HG03558 (cell line): ENCODE measurements at regions not wholly inside any gene's neighbourhood (a gene's known extent, or its start where the extent isn't known, plus 50 kb on each side); places are given as distances from the start of the nearest gene placed in this dataset.
"Not testable (repeated sequence)": the region's sequence is repeated elsewhere in the genome, so short reads cannot be mapped to it uniquely, and the experiment has no call there.

Source experiments
- ATAC-seq: cut with Tn5 transposase; IDR thresholded peaks from one replicate; pipeline ENCODE4 v1.9.1; 2021; ENCODE audit warnings: moderate number of reproducible peaks; ENCODE audit not compliant: unreplicated experiment; ENCODE audit errors: extremely low read depth

DNA sequence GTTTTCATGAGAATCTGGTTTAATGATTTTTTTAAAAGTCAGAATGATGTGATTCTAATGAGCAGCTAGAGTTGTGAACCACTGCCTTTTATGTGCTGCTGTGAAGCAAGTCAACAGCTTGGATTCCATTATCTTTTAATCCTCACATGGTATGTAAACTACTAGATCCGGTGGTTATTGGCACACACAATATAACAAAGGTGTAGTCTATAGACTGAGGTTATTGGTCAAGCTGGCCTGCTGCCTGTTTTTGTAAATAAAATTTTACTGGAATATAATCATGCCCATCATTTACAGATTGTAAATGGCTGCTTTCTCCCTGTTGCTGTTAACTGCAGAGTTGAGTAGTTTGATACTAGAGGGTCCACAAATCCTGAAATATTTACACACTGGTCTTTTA lies 103.1 kb downstream of the OTOL1 start:
- ATAC-seq: no peak

- no peak for ATAC-seq
Observed at GRCh38 chr3:161600173-161600572, 103.6 kb downstream of the OTOL1 start.

DNA sequence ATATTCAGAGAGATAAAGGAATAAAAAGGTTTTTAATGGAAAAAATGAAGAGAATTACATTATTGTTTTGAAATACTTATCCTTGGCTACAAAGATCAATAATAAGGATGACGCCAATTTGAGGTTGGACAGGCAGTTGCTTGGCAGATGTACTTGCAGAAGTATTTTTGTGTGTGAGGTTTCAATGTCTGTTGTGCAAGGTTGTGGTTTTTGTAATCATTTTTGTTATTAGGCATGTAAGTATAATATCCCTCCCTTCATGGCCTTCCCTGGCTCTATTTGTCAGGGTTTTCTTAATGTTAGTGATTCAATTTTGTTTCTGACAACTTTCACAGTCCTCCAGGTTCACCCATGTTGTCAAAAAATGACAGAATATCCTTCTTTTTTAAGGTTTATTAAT lies 105.9 kb downstream of the OTOL1 start:
- no peak for ATAC-seq

GRCh38 chr3:161602918-161603317 lies 106.3 kb downstream of the OTOL1 start:
- ATAC-seq: no peak

DNA sequence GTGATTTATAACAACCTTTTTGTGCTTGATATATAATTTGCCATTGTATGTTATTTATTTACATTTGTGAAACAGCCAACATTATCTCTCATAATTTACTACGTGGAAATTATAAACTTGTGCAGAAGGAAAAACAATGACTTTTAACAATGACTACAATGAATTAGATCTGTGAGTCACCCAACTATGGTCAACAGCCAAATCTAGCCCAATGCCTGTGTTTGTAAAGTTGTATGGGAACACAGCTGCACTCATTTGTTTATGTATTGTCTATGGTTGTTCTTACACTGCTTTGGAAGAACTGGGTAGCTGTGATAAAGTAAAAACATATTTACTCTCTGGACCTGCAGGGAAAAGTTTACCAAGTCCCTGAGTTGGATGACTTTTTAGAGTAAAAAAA lies 110.4 kb downstream of the OTOL1 start:
- no peak for ATAC-seq

DNA sequence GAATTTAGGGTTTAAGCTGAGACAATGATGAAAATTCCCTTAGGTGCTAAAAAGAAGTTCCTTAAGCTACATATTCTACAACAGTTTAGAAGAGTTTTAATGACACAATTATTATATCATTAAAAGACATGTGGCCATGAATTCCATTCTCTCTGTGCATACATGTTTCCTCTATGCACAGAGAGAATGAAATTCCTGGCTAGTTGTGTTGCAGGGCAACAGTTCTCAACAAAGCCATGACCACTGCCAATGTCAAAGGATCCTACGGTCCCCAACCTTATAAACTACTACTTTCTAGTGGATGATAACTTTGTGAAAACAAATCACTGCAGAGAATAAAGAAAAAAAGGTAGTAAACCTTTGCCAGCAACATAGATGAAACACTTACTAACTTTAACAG lies 122.7 kb downstream of the OTOL1 start:
- no peak for ATAC-seq

DNA sequence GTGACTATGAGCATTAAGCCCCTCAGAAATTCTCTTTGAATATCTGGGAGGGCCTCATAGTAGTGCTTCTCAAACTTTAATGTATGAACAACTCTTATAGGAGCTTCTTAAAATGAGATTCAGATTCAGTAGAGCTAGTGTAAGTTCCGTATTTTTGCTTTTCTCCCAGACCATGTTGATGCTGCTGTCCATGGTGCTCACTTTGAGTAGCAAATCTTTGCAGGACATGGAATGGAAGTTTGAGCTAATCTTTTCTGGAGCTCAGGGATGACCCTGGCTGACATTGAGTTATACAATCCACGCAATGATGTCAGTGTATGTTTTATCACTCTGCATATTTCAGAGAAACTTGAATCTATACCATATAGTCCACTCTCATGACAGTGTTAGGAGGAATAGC lies 134.2 kb downstream of the OTOL1 start:
- ATAC-seq: no peak

- no peak for ATAC-seq
Observed at GRCh38 chr3:161631536-161631935, 134.9 kb downstream of the OTOL1 start.

DNA sequence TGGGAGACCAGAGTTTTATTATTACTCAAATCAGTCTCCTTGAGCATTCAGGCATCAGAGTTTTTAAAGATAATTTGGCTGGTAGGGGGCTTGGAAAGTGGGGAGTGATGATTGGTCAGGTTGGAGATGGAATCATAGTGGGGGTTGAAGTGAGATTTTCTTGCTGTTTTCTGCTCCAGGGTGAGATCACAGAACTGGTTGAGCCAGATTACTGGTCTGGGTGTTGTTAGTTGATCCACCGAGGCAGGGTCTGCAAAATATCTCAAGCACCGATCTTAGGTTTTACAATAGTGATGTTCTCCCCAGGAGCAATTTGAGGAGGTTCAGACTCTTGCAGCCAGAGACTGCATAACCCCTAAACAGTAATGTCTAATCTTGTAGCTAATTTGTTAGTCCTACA lies 141.0 kb downstream of the OTOL1 start:
- ATAC-seq: no peak

DNA sequence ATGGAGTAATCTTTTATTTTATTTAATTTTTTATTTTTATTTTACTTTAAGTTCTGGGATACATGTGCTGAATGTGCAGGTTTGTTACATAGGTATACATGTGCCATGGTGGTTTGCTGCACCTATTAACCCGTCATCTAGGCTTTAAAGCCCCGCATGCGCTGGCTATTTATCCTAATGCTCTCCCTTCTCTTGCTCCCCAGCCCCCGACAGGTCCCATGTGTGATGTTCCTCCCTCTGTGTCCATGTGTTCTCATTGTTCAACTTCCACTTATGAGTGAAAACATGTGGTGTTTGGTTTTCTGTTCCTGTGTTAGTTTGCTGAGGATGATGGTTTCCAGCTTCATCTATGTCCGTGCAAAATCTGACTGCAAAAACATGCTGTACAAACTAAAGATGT lies 142.5 kb downstream of the OTOL1 start:
- ATAC-seq: not testable (repeated sequence)

GRCh38 chr3:161640181-161640580 lies 143.6 kb downstream of the OTOL1 start:
- no peak for ATAC-seq

DNA sequence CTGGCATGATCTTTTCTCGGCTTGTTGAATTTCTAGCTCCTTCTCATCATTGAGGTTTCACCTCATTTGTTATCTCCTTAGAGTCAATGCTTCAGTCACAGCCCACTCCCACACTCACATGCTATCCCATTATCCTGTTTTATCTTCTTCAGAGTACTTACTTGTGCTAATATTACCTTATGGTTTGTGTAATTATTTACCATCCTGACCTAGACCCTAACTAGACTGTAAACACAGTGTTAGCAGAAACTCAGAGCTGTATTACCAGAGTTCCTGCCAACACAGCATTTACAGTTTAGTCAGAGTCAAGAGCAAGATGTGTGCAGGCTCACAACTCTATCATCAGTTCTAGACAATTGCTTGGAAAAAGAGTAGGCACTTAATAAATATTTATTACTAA lies 144.7 kb downstream of the OTOL1 start:
- ATAC-seq: no peak

- no peak for ATAC-seq
Observed at GRCh38 chr3:161644891-161645635, 148.5 kb downstream of the OTOL1 start.

DNA sequence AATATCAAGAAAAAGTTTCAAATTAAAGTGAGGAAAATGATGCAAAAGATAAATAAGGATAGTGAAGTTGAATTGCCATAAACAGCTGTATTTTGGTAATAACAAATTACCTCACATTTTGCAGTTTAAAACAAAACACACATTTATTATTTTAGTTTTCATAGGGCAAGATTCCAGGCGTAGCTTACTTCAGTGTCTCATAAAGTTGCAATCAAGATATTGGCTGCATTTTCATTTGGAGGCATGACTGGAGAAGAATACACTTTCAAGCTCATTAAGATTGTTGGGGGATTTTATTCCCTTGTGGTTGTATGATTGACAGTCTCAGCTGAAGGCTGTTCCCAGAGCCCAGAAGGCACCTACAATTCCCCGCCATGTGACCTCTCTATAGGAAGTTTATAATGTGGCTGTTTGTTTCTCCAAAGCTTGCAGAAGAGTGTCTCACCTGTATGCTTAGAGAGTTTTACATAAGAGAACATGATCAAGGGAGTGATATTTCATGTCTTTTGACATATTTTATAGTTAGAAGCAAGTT lies 151.4 kb downstream of the OTOL1 start:
- ATAC-seq: no peak

DNA sequence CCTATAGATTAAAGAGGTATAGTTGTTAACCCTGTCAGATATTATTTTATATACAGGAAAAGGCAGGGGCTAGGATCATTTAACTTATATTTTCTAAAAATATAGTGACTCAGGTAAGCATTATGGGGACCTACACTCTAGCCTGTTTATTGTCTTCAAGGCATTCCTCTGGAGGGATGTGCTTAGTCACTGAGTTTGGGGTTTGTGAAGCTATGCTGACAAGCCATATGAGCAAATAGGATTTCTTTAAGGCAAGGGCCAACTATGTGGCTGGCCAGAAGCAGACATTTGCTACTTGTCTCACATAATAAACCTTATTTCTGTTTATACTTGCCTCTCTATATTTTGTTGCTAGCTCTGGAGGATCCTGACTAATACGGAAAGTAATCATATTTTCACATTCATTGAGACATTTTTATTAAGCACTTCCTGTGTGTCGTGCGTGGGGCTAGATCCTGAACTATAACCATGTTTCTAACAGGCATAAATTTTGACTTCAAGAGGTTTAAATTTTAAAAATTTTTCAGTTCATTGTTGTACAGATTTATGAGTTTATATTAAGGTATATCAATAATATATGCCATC lies 153.4 kb downstream of the OTOL1 start:
- no peak for ATAC-seq

DNA sequence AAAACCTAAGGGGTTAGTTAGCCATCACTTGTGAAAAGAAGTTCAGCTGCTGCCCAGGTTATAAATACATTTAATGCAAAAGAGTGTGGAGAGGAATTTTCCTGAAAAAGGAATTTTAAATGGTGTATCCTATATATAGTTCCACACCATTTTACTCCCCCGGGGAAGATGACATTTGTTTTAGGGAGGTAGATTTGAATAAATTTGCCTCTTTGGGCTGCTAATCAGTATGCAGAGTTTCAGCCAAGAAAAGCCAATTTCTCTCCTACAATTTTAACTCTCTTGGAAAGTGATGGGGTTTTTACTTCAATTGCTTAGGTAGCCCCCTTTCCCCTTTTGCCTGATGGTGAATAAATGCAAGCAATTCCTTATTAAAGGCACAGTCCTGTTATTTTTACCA lies 161.2 kb downstream of the OTOL1 start:
- no peak for ATAC-seq

DNA sequence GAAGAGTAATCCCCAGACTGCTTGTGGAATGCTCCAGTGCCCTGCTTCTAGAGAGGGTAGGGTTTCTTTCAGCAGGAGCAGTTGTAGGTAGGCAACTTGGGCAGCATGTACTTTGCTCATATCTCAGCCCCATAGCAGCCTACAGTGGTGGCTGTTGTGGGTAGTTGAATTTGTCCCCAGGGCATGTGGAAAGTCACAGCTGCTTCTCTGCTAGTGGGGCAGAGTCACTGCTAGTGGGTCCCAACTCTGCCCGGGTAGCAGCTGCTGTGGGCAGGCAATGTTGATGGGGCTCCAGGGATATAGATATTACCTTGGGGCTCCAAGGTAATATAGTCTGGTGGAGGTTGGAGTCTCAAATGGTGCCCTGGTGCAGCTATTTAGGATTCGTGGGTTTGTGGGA lies 174.5 kb downstream of the OTOL1 start:
- ATAC-seq: no peak

- ATAC-seq: no peak
Observed at GRCh38 chr3:161672478-161672877, 175.9 kb downstream of the OTOL1 start.

GRCh38 chr3:161673866-161674265 lies 177.3 kb downstream of the OTOL1 start:
- ATAC-seq: no peak

DNA sequence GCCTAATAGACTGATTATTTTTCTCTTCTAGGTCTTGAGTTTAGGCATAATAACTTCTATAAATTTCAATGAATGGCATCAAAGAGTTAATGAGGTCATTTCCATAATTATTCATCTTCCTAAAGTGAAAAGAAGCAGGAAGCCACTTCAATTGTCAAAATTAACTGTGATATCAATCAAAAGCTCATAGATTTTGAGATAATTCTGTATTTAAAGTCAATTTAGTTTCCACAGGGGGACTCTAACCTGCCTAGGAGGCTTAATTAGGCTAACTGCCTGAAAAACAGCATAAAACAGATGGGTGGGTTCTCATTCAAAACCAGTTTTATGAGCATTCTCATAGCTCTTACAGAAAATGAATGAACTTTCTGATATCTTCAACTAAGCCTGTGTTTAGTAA lies 177.8 kb downstream of the OTOL1 start:
- ATAC-seq: no peak

DNA sequence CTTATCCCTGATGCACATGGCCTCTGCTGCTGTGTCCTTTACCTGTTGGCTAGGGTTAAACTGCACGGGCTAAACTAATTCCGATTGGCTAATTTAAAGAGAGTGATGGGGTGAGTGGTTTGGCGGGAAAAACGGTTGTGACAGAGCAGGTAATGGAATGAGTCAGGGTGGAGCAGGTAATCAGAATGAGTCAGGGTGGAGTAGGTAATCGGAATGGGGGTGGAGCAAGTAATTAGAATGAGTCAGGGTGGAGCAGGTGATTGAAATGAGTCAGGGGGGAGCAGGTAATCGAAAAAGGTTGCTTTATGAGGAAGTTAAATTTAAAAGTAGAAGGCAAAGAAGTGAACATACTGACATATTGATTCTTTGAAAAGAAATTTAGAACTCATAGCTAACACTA lies 185.2 kb downstream of the OTOL1 start:
- not testable (repeated sequence) for ATAC-seq

DNA sequence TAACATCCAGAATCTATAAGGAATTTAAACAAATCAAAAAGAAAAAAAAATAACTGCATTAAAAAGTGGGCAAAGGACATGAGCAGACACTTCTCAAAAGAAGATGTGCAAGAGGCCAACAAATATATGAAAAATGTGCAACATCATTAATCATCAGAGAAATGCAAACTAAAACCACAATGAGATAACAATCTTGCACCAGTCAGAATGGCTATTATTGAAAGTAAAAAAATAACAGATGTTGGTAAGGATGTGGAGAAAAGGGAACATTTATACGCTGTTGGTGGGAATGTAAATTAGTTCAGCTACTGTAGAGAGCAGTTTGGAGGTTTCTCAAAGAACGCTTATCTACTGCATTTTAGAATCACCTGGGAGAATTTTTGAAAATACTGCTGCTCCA lies 186.1 kb downstream of the OTOL1 start:
- ATAC-seq: no peak
